AG04450 (cell line): ENCODE measurements at regions not wholly inside any gene's neighbourhood (a gene's known extent, or its start where the extent isn't known, plus 50 kb on each side); places are given as distances from the start of the nearest gene placed in this dataset.

Experiments
- CTCF ChIA-PET: fragments of 300-600, 350-600 bp; formaldehyde crosslinking; extraction: SDS; loops from one replicate; lab custom pipeline; 2022; ENCODE audit warnings: antibody characterized with exemption, inconsistent platforms; lab: Charles Lee
- POLR2A ChIA-PET: fragments of 350-600 bp; formaldehyde crosslinking; extraction: SDS; loops from one replicate; lab custom pipeline; 2021; ENCODE audit warnings: antibody characterized with exemption, inconsistent platforms; lab: Yijun Ruan, JAX
- DNase-seq: peaks from one replicate; pipeline ENCODE4 v3.0.0-alpha.2; 2011; ENCODE audit warnings: low read depth, low spot score
- H3K27ac ChIP-seq: one replicate; pipeline ENCODE4 v1.5.1; 2012; ENCODE audit warnings: low read depth, low read length, control low read depth
- H3K27me3 ChIP-seq: one replicate; pipeline ENCODE4 v1.6.0; 2012; ENCODE audit warnings: low read length; ENCODE audit not compliant: control insufficient read depth, insufficient read depth
- H3K4me3 ChIP-seq: 2 replicates; pipeline ENCODE4 v1.5.1; 2011; ENCODE audit warnings: mild to moderate bottlenecking, low read depth, low read length, control low read depth
- H3K9me3 ChIP-seq: 2 replicates; pipeline ENCODE4 v1.5.1; 2012; ENCODE audit warnings: low read length; ENCODE audit not compliant: control insufficient read depth, insufficient read depth
- CTCF ChIP-seq: IDR thresholded peaks from 2 replicates; pipeline ENCODE4 v1.5.1; 2011; ENCODE audit warnings: low read depth, low read length, control low read depth, inconsistent platforms

GRCh38 chr1:213388199-213388598 is 337.2 kb downstream of the RPS6KC1 start:
- H3K4me3 ChIP-seq: no peak overlapping the region
- ChIA-PET POLR2A (no interaction called here), CTCF (interaction anchor here (0.6 to 1.1 kb wide), 2 partner anchors 14 to 23 kb away, joined by 3 read pairs; no protein-coding TSS in a partner anchor)
- no peak for TF ChIP-seq CTCF
- no peaks in the 10 kb centered on the region; the same call in 1 of the 2 replicates for H3K9me3 ChIP-seq
- no peak overlapping the region for H3K27ac ChIP-seq
- H3K27me3 ChIP-seq: no peaks in the 10 kb centered on the region
- no peak for DNase-seq

- POLR2A ChIA-PET: no interaction called here
- TF ChIP-seq CTCF: no peak
- DNase-seq: no peak
These were observed 338.1 kb downstream of the RPS6KC1 start for GRCh38 chr1:213389061-213389581.

GRCh38 chr1:213391445-213391844 is 340.4 kb downstream of the RPS6KC1 start:
- H3K4me3 ChIP-seq: no peak overlapping the region
- TF ChIP-seq CTCF: no peak
- no peak overlapping the region for H3K27ac ChIP-seq
- no peaks in the 10 kb centered on the region; the same call in 1 of the 2 replicates for H3K9me3 ChIP-seq
- no peaks in the 10 kb centered on the region for H3K27me3 ChIP-seq
- ChIA-PET POLR2A (no interaction called here), CTCF (no interaction called here)
- DNase-seq: no peak

More at GRCh38 chr1:213389061-213389581, 338.1 kb downstream of the RPS6KC1 start:
- Histone ChIP-seq H3K4me3 (no peak overlapping the region), H3K27ac (no peak overlapping the region), H3K27me3 (no peaks in the 10 kb centered on the region), H3K9me3 (no peaks in the 10 kb centered on the region; the same call in 1 of the 2 replicates)
- CTCF ChIA-PET: interaction anchor here (0.6 to 1.1 kb wide), 2 partner anchors 15 to 22 kb away, joined by 3 read pairs; no protein-coding TSS in a partner anchor

GRCh38 chr1:213393860-213394259 is 342.8 kb downstream of the RPS6KC1 start:
- no peak overlapping the region for H3K4me3 ChIP-seq
- POLR2A ChIA-PET: no interaction called here
- CTCF ChIA-PET: no interaction called here
- no peak for TF ChIP-seq CTCF
- H3K27ac ChIP-seq: no peak overlapping the region
- no peaks in the 10 kb centered on the region for H3K27me3 ChIP-seq
- DNase-seq: no peak
- no peaks in the 10 kb centered on the region; the same call in 1 of the 2 replicates for H3K9me3 ChIP-seq

- Histone ChIP-seq H3K4me3 (no peak overlapping the region), H3K27ac (no peak overlapping the region), H3K9me3 (no peaks in the 10 kb centered on the region), H3K27me3 (no peaks in the 10 kb centered on the region)
- DNase-seq: no peak
- CTCF ChIA-PET: interaction anchor here (1.1 kb wide), 1 partner anchor 273 kb away, joined by 4 read pairs; no protein-coding TSS in a partner anchor
- POLR2A ChIA-PET: no interaction called here
- no peak for TF ChIP-seq CTCF
These were observed 343.8 kb downstream of the RPS6KC1 start for GRCh38 chr1:213394837-213395236.
